ENCODE measurements at regions not wholly inside any gene's neighbourhood (a gene's known extent, or its start where the extent isn't known, plus 50 kb on each side); places are given as distances from the start of the nearest gene placed in this dataset.

GRCh38 chr3:30461311-30461710, 145.1 kb upstream of the TGFBR2 start:
- TF ChIP-seq CTCF (IDR thresholded peaks at IDR 0.05): no peak
- no peak for TF ChIP-seq POLR2A (IDR thresholded peaks at IDR 0.05)
